ENCODE measurements at regions not wholly inside any gene's neighbourhood (a gene's known extent, or its start where the extent isn't known, plus 50 kb on each side); places are given as distances from the start of the nearest gene placed in this dataset.

GRCh38 chr20:56826306-56826704 lies 197.2 kb downstream of the TFAP2C start:
- intact Hi-C loops (cut with DNase I), result no loop called here
- no peak for DNase-seq (ENCODE audit: low spot score)

GRCh38 chr20:56826705-56827665 lies 197.9 kb downstream of the TFAP2C start:
- intact Hi-C loops (cut with DNase I), result no loop called here
- DNase-seq (ENCODE audit: low spot score), result no peak

- DNase-seq (ENCODE audit: low spot score), result no peak
- intact Hi-C loops (cut with DNase I), result no loop called here
Measured at GRCh38 chr20:56827763-56828162, 198.7 kb downstream of the TFAP2C start.

- no peak for DNase-seq (ENCODE audit: low spot score)
- intact Hi-C loops (cut with DNase I), result no loop called here
Measured at GRCh38 chr20:56828402-56828801, 199.3 kb downstream of the TFAP2C start.

GRCh38 chr20:56829788-56830385 lies 200.8 kb downstream of the TFAP2C start:
- no peak for DNase-seq (ENCODE audit: low spot score)
- intact Hi-C loops (cut with DNase I), result no loop called here

- intact Hi-C loops (cut with DNase I), result no loop called here
Measured at GRCh38 chr20:56831795-56832194, 202.7 kb downstream of the TFAP2C start.

GRCh38 chr20:56833427-56833826 lies 204.3 kb downstream of the TFAP2C start:
- no peak for DNase-seq (ENCODE audit: low spot score)
- intact Hi-C loops (cut with DNase I), result no loop called here

More at GRCh38 chr20:56831795-56832194, 202.7 kb downstream of the TFAP2C start:
- no peak for DNase-seq (ENCODE audit: low spot score)

- intact Hi-C loops (cut with DNase I), result no loop called here
- DNase-seq (ENCODE audit: low spot score), result no peak
Measured at GRCh38 chr20:56835829-56836550, 206.9 kb downstream of the TFAP2C start.

- no peak for DNase-seq (ENCODE audit: low spot score)
- intact Hi-C loops (cut with DNase I), result no loop called here
Measured at GRCh38 chr20:56839222-56839621, 210.1 kb downstream of the TFAP2C start.

- intact Hi-C loops (cut with DNase I), result no loop called here
- no peak for DNase-seq (ENCODE audit: low spot score)
Measured at GRCh38 chr20:56839786-56840185, 210.7 kb downstream of the TFAP2C start.

GRCh38 chr20:56840716-56841261 lies 211.7 kb downstream of the TFAP2C start:
- no peak for DNase-seq (ENCODE audit: low spot score)
- intact Hi-C loops (cut with DNase I), result no loop called here

- DNase-seq (ENCODE audit: low spot score), result no peak
- intact Hi-C loops (cut with DNase I), result no loop called here
Measured at GRCh38 chr20:56841346-56841908, 212.3 kb downstream of the TFAP2C start.

GRCh38 chr20:56842056-56842455 lies 212.9 kb downstream of the TFAP2C start:
- no peak for DNase-seq (ENCODE audit: low spot score)
- intact Hi-C loops (cut with DNase I), result no loop called here

- intact Hi-C loops (cut with DNase I), result no loop called here
- DNase-seq (ENCODE audit: low spot score), result no peak
Measured at GRCh38 chr20:56843386-56843785, 214.3 kb downstream of the TFAP2C start.

- intact Hi-C loops (cut with DNase I), result no loop called here
- no peak for DNase-seq (ENCODE audit: low spot score)
Measured at GRCh38 chr20:56843817-56844216, 214.7 kb downstream of the TFAP2C start.

- intact Hi-C loops (cut with DNase I), result no loop called here
Measured at GRCh38 chr20:56845546-56846086, 216.5 kb downstream of the TFAP2C start.

GRCh38 chr20:56848561-56848960 lies 219.5 kb downstream of the TFAP2C start:
- no peak for DNase-seq (ENCODE audit: low spot score)
- intact Hi-C loops (cut with DNase I), result no loop called here

More at GRCh38 chr20:56845546-56846086, 216.5 kb downstream of the TFAP2C start:
- DNase-seq (ENCODE audit: low spot score), result no peak

GRCh38 chr20:56851552-56851951 lies 222.4 kb downstream of the TFAP2C start:
- intact Hi-C loops (cut with DNase I), result no loop called here
- DNase-seq (ENCODE audit: low spot score), result no peak

- no peak for DNase-seq (ENCODE audit: low spot score)
- intact Hi-C loops (cut with DNase I), result no loop called here
Measured at GRCh38 chr20:56855708-56856107, 226.6 kb downstream of the TFAP2C start.
